ENCODE measurements at regions not wholly inside any gene's neighbourhood (a gene's known extent, or its start where the extent isn't known, plus 50 kb on each side); places are given as distances from the start of the nearest gene placed in this dataset.

- no peak for TF ChIP-seq CHD7 (IDR thresholded peaks at IDR 0.05; ENCODE audit: insufficient replicate concordance, low read length)
Measured at GRCh38 chr2:59428940-59429339, 1124.5 kb downstream of the BCL11A start (continued).
